ENCODE measurements at regions not wholly inside any gene's neighbourhood (a gene's known extent, or its start where the extent isn't known, plus 50 kb on each side); places are given as distances from the start of the nearest gene placed in this dataset.

GRCh38 chr6:119734227-119734626, 384.7 kb upstream of the MAN1A1 start:
- Histone ChIP-seq H3K27me3 (replicated peaks; ENCODE audit: insufficient read depth, low read depth, low read length, poor library complexity) (peaks cover 15% of the 10 kb centered on the region), H3K4me1 (ENCODE audit: insufficient read depth, low read length, poor library complexity, severe bottlenecking) (no peaks in the 10 kb centered on the region), H3K36me3 (ENCODE audit: insufficient read depth, low read length, poor library complexity, severe bottlenecking) (no peaks in the 10 kb centered on the region), H3K4me3 (ENCODE audit: low read depth, low read length, poor library complexity, severe bottlenecking) (no peak overlapping the region), H3K9me3 (ENCODE audit: low read depth, low read length, poor library complexity, severe bottlenecking) (no peaks in the 10 kb centered on the region), H3K27ac (ENCODE audit: low read depth, low read length, poor library complexity, severe bottlenecking) (no peak overlapping the region)
- DNase-seq (ENCODE audit: low spot score): no peak
- CTCF ChIA-PET: no interaction called here
- TF ChIP-seq EZH2 (IDR thresholded peaks at IDR 0.05; ENCODE audit: borderline replicate concordance, low read depth, low read length, poor library complexity, severe bottlenecking) (no peak), CTCF (conservative IDR thresholded peaks at IDR 0.05; ENCODE audit: low read depth, low read length) (no peak)
- BruUV-seq (replicated peaks): no TSS peak
- POLR2A ChIA-PET (ENCODE audit: low non-redundant PET): no interaction called here
- intact Hi-C loops (cut with micrococcal nuclease; ENCODE audit: unreplicated experiment): loop anchor here (10.0 kb wide), 1 partner anchor 379 kb away; no protein-coding TSS in a partner anchor

DNA sequence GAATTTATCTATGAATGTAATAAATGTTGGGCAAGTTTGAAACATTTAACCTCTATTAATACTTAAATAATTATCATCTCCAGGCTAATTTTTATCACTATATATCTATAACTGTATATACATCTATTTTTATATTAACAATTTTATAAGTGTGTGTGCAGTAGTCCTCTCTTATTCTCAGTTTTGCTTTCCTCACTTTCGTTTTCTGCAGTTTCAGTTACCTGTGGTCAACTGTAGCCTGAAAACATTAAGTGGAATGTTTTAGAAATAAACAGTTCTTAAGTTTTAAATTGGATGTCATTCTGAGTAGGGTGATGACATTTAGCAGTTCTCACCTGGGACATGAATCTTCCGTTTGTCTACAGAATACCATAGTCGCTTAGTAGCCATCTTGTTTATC, 379.4 kb upstream of the MAN1A1 start:
- Histone ChIP-seq H3K4me1 (ENCODE audit: insufficient read depth, low read length, poor library complexity, severe bottlenecking) (no peaks in the 10 kb centered on the region), H3K36me3 (ENCODE audit: insufficient read depth, low read length, poor library complexity, severe bottlenecking) (no peaks in the 10 kb centered on the region), H3K27me3 (replicated peaks; ENCODE audit: insufficient read depth, low read depth, low read length, poor library complexity) (no peaks in the 10 kb centered on the region), H3K9me3 (ENCODE audit: low read depth, low read length, poor library complexity, severe bottlenecking) (no peaks in the 10 kb centered on the region), H3K4me3 (ENCODE audit: low read depth, low read length, poor library complexity, severe bottlenecking) (no peak overlapping the region), H3K27ac (ENCODE audit: low read depth, low read length, poor library complexity, severe bottlenecking) (no peak overlapping the region)
- ChIA-PET POLR2A (ENCODE audit: low non-redundant PET) (no interaction called here), CTCF (no interaction called here)
- no peak for DNase-seq (ENCODE audit: low spot score)
- intact Hi-C loops (cut with micrococcal nuclease; ENCODE audit: unreplicated experiment): no loop called here
- TF ChIP-seq EZH2 (IDR thresholded peaks at IDR 0.05; ENCODE audit: borderline replicate concordance, low read depth, low read length, poor library complexity, severe bottlenecking) (no peak), CTCF (conservative IDR thresholded peaks at IDR 0.05; ENCODE audit: low read depth, low read length) (no peak)
- no TSS peak for BruUV-seq (replicated peaks)

DNA sequence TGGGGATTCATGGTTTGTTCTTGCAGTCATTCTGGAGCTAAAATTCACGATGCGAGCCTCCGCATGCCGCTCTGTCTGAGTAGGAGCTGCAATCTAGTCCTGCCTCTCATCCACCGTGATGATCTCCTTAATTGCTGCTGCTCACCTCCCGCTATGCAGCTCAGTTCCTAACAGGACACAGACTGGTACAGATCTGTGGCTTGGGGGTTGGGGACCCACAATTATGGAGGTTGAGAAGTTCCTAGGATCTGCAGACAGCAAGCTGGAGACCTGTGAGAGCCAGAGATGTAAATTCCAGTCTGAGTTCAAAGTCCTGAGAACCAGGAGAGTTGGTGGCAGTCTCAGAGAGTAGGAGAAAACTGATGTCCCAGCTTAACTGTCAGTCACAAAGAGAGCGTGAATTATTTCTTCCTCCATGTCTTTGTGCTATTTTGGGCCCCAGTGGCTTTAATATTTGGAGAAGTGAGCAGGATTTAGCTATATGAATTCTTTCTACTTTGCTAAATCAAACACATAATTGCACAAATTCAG, 378.7 kb upstream of the MAN1A1 start:
- ChIA-PET CTCF (no interaction called here), POLR2A (ENCODE audit: low non-redundant PET) (no interaction called here)
- DNase-seq (ENCODE audit: low spot score): no peak
- no peaks in the 10 kb centered on the region for H3K9me3 ChIP-seq (ENCODE audit: low read depth, low read length, poor library complexity, severe bottlenecking)
- no peak overlapping the region for H3K4me3 ChIP-seq (ENCODE audit: low read depth, low read length, poor library complexity, severe bottlenecking)
- H3K36me3 ChIP-seq (ENCODE audit: insufficient read depth, low read length, poor library complexity, severe bottlenecking): no peaks in the 10 kb centered on the region
- H3K4me1 ChIP-seq (ENCODE audit: insufficient read depth, low read length, poor library complexity, severe bottlenecking): no peaks in the 10 kb centered on the region
- no TSS peak for BruUV-seq (replicated peaks)
- no peak overlapping the region for H3K27ac ChIP-seq (ENCODE audit: low read depth, low read length, poor library complexity, severe bottlenecking)
- H3K27me3 ChIP-seq (replicated peaks; ENCODE audit: insufficient read depth, low read depth, low read length, poor library complexity): no peaks in the 10 kb centered on the region
- intact Hi-C loops (cut with micrococcal nuclease; ENCODE audit: unreplicated experiment): no loop called here
- TF ChIP-seq EZH2 (IDR thresholded peaks at IDR 0.05; ENCODE audit: borderline replicate concordance, low read depth, low read length, poor library complexity, severe bottlenecking): no peak
- TF ChIP-seq CTCF (conservative IDR thresholded peaks at IDR 0.05; ENCODE audit: low read depth, low read length): no peak
